Stimulated activated CD8-positive, alpha-beta memory T cell treated with anti-CD3 and anti-CD28 coated beads, Interleukin-12 subunit alpha, Interleukin-12 subunit beta, amount 100 ng/mL, for 1 hour (primary cell): ENCODE measurements at regions not wholly inside any gene's neighbourhood (a gene's known extent, or its start where the extent isn't known, plus 50 kb on each side); places are given as distances from the start of the nearest gene placed in this dataset.

ENCODE experiments used
- DNase-seq: peaks from one replicate; pipeline ENCODE4 v3.0.0-alpha.2; 2020; ENCODE audit warnings: low read depth

DNA sequence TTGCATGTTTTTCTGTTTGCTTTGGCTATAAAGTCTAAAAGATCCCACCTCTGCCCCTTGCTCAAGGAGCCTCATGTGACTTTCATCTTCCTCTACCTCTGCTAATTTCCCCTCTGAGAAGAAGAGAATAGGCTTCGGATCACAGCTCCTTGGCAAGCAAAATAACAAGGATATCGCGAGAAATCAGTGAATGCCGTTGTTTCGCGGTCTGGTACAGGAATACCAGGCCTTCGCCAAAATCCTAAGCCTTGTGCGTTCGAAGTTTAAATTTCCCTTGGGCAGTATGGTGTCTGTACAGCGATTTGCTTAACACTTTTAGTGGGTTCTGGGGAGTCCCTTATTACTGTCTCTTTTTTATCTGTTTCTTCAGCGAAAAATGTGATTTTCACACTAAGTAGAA lies 142.3 kb downstream of the IRF8 start:
- DNase-seq = no peak

DNA sequence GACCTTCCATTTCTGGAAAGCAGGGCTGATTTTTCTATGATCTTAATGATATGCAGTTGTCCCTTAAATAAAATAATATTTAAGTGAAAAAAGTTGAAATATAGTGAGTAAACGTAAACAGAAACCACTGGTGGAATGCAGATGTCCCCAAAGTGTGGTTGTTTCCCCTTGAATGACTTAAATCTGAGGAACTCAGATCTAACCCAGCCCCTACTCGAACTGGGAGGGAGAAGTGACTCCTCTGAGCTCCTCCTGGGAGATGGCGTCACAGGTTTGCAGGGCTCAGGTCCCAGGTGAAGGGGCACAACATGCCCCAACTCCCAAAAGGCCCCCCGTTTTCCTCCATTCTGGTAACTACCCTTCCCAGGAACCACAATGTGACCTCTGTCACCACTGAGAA lies 142.8 kb downstream of the IRF8 start:
- DNase-seq = no peak

DNA sequence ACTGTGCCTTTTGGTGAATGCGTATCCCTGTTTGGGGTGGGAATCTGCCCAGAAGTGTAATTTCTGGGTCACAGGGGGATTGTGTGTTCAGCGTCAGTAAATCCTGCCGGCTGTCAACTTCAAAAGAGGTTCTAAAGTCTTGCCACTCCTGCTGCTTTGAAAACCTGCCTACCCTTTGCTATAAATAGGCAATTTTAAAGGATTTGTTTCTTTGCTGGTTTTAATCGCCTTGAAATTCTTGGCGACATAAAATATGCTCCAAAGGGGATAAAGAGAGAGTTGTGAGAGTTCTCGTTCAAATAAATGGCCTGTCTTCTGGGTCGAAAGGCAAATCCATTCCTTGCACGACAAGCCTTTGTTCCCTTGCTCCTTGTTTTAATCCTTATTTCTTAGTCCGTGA lies 143.4 kb downstream of the IRF8 start:
- DNase-seq = no peak

DNA sequence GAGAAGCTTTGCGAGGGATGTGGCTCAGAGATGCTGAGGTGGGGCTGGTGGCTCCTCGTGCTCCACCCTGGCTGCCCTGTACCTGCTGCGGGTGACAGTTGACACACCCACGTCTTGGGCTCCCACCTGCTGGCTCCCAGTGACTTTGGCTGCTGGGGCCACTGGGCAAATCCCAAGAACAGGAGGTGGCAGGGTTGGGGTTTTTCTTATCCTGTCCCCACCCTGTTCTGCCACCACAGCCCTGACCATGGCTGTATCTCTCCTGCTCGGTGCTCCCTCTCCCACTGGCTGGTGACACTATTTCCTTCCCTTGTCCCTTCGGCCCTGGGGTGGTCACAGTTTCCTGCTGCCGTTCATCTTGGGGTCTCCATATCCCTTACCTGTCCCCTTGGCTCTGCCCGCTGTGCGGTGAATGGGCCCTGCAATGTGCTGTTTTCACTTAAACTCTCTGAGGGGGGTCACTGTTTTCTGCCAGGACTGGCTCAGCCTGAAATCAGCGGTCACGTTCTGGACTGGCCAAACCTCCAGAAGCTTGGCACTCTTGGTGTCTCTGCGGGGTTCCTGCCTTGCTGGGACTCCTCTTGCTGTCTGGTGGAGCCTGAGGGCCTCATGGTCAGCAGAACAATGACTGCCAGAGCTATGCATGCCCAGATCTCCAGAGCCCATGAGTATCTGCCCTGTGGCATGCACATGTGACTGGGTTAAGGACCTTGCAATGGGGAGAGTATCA lies 144.2 kb downstream of the IRF8 start:
- no peak for DNase-seq

DNA sequence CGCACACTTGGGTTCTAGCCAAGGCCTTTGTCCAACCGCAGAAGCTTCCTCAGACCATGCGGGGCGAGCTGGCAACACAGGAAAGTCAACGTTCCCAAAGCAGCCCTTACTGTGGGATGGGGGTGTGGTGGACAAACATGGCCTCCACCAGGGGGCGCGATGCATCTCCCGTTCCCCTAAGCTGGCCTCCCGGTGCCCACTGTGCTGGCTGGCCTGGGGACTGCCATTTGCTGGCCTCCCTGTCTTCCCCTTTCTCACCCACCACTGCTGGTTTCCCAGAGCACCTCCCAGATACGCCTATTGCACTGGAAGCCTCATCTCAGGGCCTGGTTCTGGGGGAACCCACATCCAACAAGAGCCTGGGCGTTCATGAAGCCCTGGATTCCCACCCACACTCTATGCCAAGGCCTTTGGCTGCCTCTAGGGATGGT lies 145.3 kb downstream of the IRF8 start:
- DNase-seq = peak; percentile 11

DNA sequence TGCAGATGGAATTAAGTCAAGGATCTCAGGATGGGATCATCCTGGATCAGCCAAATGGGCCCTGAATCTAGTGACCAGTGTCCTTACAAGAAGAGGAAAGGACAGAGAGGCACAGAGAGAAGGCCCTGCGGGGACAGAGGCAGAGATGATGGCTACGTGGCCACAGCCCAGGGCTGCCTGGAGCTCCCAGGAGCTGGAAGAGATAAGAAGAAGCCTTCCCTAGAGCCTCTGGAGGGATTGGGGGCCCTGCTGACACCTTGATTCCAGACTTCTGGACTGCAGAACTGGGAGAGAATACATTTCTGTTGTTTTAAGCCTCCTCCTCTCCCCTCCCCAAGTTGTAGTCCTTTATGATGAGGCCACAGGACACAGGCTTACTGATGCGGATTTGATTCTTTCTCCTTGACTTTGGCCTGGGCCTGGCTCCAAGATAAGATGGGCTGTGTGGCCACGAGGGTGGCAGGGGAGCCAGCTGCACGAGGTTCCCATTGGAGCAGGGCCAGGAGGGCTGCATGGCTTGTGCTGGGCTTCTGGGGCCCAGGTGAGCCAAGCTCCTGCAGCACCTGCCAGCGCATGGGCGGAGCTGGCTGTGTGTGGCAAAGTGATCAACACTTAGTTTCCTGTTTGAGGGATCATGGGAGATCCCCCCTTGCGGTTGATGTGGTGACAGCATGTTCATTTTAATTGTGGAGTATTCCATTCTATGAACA lies 146.1 kb downstream of the IRF8 start:
- peak; percentile 21 for DNase-seq

DNA sequence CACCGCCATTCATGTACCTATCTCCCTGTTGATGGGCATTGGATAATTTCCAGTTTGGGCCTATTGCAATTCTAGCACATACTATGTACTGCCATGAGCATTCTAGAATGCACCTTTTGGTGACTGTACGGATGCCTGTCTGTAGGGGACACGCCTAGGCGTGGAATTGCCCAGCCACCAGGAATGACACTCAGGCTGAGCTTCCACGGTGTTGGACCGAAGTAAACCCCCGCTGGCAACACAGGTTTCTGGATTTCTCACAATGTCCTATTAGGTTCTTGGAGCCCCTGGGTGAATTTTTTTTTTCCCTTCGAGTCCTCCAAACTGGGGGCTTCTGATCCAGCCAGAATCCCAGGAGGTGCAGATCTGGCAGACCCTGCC lies 146.6 kb downstream of the IRF8 start:
- DNase-seq = no peak

DNA sequence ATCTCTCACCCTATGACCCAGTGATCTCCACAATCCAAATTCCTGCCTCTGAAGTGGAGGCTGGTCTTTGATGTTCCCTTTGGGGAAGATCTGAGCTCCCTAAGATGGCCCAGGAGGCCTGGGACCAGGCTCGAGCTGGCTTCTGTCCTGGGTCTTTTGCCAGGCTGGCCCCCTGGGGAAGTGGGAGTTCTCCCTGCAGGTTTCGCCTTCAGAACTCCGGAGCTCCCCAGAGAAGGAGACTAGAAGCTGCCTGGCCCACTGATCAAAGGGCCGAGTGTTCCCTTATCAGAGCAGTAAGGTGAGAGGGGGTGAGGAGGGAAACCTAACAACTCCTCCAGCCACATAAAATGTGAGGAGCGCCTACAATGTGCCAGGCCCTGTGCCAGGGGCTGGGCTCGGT lies 147.1 kb downstream of the IRF8 start:
- no peak for DNase-seq

DNA sequence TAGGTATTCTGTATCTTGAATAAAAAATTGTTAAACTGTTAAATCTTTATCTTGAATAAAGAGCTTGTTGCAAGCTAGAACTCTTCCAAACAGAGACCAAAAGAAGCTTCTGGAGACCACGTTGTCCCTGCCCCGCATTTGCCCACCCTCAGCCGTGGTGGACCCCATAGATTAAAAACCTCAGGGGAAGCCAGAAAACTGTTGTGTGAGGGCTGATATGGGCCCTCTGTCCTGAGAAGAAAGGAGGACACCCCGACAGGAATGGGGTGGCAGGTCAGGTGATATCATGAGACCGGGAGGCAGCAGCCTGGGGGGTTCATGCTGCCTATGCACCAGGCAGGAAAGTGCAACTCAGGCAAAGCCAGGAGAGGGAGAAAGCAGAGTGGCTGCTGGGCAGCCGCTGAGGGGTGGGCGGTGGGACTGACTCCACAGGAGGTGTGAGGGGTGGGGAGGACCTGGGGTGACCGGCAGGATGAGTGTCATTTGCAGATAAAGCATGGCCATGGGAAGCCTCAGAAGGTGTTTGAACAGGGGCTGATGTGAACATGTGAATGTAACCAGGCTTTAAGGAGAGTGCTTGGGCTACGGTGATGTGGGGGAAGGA lies 147.8 kb downstream of the IRF8 start:
- no peak for DNase-seq

DNA sequence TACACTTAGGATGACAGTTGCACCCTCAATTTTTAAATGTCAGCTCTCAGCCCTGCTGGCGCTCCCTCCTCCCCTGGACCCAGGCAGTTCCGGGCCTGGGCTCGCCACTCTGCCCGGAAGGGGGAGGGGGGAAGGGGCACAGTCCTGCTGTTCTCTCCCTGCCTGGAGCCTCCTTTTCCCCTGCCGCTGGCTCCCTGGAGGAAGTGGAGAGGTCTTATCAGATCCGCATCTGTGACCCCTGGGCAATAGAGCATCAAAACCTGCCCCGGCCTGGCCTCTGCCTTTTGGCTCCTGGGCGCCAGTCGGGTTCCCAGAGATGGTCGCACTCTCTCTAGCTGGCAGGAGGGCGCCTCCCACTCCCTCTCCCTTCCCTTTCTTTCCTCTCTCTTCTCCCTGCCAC lies 149.3 kb downstream of the IRF8 start:
- no peak for DNase-seq

DNA sequence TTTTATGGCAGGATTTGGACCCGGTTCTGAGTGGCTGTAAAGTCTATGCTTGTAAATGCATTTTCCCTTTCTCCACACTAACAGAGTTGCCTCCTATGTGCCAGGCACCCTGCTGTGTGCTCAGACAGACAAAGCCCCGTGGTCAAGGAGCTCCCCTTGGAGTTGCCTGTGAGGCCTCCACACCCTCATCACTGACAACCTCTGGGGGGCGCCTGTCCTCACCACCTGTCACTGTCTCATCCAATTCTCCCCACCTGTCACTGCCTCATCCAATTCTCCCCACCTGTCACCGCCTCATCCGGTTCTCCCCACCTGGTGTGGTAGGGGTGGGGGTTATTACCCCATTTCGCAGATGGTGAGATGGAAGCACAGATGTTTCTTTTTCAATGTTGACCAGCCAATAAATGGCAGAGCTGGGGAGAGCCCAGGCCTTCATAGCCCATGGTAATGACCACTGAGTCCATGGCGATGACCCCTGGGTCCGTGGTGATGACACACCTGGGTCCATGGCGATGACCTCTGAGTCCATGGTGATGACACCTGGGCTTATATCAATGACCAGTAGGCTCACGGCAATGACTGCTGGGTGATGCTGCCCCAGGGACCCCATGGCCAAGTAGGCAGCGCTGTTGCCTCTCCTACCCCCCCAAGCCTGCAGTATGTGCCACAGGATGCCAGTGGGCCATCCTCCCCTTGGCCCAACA lies 150.1 kb downstream of the IRF8 start:
- DNase-seq = no peak

DNA sequence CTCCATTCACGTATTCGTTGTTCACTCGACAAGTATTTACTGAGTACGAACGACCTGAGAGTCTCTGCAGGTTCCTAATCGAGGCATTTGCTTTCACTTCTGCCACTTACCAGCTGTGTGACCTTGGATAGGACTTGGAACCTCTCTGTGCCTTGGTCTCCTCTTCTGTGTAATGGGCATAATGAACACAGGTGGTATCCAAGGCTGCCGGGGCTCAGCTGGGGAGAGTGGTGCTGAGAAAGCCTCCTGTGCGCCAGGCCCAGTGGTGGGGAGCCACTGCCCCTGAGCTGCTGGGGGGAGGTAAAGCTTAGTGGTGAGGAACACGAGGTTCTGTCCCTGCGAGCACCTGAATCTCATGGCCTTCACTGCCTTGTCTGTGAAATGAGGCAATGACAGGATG lies 150.7 kb downstream of the IRF8 start:
- DNase-seq = no peak

DNA sequence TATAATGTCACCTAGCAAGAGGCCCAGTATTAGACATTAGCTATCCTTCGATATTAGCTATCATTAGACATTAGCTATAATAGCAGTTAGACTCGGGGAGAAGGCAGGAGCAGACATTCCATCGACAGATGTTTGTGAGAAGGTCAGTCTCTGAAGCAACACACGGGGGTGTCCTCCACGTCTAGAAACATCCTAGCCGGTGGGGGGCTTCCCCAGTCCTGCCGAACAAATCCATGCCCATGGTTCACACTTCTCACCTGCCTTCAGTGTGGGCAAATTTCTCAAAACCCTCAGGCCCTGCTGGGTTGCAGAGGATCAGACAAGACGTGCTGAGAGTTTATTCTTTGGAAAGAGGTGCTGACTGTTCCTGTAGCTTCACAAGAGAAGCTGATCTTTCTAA lies 151.1 kb downstream of the IRF8 start:
- no peak for DNase-seq

DNA sequence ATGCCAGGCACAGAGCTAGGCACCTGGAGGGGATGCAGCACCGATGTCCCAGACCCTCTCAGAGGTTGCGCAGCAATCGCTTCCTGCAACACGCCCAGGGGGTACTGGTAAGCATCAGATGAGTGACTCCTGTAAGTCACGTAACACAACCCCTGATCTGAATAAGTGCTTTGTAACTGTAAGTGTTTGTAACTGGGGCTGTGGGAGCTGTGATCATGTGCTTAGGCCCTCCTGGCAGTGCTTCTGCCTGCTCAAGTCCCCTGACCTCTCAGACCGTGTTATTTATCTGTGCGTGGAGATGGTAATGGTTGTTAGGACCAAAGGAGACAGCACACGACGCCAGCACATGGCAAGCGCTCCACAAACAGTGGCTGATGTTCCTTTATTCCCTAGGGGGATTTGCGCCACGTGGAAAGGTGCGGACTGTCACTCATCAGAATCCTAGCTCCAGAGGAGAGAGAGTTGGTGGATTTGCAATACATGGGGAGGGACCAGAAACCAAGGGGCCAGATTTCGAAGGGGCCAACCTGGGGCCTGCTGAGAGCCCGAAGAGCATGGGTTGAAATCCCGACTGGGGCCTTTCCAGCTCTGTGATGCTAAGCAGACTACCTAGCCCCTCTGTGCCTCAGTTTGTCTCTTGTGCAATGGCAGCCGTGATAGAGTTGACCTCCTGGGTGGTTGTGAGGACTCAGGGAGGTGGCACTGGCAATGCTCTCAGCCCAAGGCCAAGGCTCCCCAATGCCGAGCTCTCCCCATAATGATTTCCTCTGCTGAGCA lies 151.8 kb downstream of the IRF8 start:
- no peak for DNase-seq

DNA sequence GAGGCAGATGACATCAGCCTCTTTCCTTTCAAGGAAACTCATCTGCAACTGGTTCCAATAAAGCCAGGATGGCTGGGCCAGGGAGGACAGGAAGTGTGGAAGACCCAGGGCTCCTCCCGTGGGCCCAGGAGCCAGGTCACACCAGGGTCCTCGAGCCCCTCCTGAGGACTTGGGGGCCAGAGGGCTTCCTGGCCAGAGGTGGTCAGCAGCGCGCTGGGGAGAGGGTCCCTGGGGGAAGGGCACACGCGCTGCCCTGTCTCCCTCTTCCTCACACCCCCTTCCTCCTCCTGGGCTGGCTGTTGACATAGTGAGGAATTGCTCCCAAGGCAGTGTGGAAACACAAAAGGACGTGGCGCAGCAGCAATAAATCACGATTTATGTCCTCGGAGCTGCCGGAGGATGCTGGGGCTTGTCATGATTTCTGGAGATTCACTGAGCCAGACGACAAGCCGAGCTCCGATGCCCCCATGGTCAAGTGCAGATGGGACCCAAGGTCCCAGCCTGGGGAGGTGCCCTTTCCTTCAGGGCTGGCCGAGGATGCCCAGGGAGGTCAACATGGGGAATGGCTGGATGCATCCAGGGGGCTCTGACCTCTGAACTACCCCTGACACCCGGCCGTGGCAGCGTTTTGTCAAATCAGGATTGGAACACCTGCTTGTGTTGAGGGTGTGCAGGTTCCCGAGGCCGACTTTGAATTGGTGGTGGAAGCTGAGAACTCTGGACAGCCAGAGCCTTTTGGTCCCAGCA lies 152.6 kb downstream of the IRF8 start:
- DNase-seq = no peak

DNA sequence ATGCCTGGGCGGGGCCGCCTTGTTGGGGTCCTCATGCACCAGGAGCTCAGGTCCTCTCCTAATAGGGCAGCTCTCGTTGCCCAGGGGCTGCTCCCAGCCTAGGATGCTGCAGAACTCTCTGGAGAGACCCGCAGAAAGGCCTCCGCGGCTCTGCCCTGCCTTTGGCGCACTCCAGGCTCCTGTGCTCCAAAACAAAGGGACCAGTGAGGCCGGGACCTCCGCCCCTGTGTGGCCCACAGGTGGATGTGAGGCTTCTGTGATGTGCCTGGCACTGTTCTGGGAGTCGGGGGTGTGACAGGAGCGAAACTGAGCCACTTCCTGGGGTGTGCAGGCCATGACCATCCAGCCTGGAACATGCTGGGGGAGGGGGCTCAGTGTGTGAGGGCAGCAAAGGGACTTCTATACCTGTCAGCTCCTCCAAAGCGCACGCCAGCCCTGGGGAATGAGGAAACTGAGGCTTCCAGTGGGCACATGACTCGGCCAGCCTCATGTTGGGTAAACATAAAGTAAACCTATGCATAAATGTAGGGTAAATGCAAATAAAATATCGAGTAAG lies 153.2 kb downstream of the IRF8 start:
- DNase-seq = no peak

DNA sequence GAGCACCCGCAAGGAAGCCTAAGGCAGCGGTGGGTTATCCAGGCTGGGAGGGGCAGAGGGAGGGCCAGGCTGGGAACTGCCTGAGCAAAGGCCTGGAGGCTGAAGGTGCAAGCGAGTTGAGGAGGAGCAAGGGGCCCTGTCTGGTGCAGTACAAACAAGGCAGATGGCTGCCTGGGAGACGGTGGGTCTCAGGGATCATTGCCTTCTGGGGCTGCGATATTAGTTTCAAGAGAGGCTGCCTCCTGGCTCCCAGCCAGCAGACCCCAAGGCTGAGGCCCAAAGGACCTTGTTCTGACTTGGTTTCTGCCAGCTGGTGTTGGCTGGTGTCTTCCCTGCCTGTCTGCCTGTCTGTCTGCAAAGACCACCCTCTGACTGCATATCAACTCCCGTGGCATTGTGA lies 154.0 kb downstream of the IRF8 start:
- DNase-seq = no peak

DNA sequence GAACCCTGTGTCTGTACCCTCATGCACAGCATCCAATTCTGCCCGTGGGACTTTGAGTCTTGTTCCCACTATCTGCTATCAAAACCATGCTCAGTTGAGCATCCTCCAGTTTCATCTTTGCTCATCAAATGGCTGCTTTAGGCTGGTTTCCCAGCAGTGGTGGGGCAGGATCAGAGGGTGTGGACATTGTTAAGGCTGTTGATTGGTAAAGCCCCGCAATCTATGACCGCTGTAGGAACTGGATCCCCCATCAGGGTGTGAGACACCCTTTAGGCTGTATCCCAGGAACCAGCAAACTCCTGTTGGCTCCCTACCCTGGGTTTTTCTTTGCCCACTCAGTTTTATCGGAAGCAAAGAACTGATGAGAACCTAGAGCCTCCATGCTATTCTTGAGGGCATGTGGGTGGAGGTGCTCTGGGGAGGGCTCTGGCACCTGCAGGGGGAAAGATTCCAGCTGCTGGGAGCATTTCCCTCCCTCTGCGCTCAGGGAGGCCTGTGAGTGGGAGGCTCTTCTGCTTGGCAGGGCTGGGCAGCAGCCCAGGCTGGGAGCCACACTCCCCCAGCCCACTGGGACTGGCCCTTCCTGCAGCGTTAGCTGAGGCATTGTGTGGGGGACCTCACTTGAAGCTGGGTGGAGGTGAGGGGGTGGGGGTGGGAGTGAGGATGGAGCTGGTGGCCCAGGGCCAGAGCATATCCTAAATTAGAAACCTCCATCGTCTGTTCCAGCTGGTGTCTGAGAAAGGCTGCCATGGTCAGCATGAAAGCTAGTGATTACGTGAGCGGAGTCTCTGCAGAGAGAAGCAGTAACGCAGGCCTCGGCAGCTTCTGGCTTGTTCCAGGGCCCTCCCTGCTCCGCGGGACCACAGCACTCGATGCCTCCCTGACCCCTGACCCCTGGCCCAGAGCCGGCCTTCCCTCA lies 160.6 kb downstream of the IRF8 start:
- no peak for DNase-seq

DNA sequence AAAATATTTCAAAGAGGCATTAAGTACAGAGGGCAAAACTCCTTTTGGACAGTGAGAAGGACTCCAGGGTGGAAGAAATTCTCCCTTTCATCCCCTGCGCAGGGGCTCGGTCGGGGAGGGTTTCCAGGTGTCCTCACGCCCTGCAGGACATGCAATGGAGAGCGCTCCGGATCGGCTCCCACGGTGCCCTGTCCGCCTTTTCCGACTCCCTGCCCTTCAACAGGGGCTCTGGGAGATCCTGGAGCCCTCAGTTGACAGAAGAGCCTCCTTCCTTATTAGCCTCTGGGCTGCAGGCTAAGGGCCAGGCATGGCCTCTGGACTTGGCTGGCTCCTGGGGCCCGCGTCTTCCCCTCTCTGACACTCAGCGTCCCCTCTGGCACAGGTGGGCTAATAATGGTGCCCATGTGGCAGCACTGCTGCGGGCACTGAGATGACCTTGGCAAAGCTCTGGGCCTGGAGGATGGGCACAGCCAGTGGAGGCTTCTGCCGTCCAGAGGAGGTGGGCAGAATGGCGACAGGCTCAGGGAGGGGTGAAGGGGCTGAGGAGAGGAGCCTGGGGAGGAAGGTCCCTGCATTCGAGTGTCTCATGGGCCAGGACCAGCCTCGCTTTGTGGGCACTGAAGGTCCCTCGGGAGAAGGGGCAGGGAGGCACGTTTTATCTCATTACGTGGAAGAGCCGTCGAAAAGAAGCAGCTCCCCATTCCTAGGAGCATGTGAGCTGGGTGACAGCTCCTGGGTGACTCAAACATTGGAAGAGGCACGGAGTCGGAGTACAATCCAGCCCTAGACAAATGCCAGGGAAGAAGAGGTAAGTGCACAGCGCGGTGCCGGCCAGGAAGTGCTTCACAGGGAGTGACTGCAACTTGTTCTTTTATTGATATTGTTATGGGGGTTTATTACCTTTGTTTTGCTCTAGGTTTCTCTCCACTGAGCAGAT lies 161.7 kb downstream of the IRF8 start:
- DNase-seq = no peak
